Spleen (tissue), 11 donors: ENCODE measurements at regions not wholly inside any gene's neighbourhood (a gene's known extent, or its start where the extent isn't known, plus 50 kb on each side); places are given as distances from the start of the nearest gene placed in this dataset.

Experiments used
- DNase-seq: peaks from one replicate; pipeline ENCODE4 v3.0.0-alpha.2; 2020
- H3K27ac ChIP-seq, 8 donors: fragments of 200-600 bp; sonication (generic) in 7 of 8; 1 replicate in 4 of 8; 2 replicates in 4 of 8; pipeline versions ENCODE4 v1.5.0 to v1.8.0; 2016 to 2021; ENCODE audit warnings: inconsistent platforms in 4 of 8, mild to moderate bottlenecking in 4 of 8, moderate library complexity in 1 of 8
- H3K27me3 ChIP-seq, 7 donors: fragments of 200-600 bp; sonication (generic) in 6 of 7; replicated peaks in 1 of 7; 1 replicate in 4 of 7; 2 replicates in 3 of 7; pipeline versions ENCODE4 v1.5.0 to v1.8.0; 2016 to 2021; ENCODE audit warnings: inconsistent platforms in 3 of 7, mild to moderate bottlenecking in 1 of 7
- H3K36me3 ChIP-seq, 6 donors: fragments of 200-600 bp; sonication (generic) in 5 of 6; 1 replicate in 4 of 6; 2 replicates in 2 of 6; pipeline versions ENCODE4 v1.5.0 to v1.8.0; 2016 to 2021; ENCODE audit warnings: inconsistent platforms in 2 of 6
- H3K4me1 ChIP-seq, 6 donors: fragments of 200-600 bp; sonication (generic) in 5 of 6; 1 replicate in 3 of 6; 2 replicates in 3 of 6; pipeline versions ENCODE4 v1.5.0 to v1.8.0; 2016 to 2021; ENCODE audit warnings: inconsistent platforms in 3 of 6
- H3K4me3 ChIP-seq, 8 donors: fragments of 200-600 bp; sonication (generic) in 7 of 8; 1 replicate in 4 of 8; 2 replicates in 4 of 8; pipeline versions ENCODE4 v1.5.0 to v1.8.0; 2016 to 2021; ENCODE audit warnings: inconsistent platforms in 4 of 8, mild to moderate bottlenecking in 4 of 8, moderate library complexity in 2 of 8
- H3K9me3 ChIP-seq, 8 donors: fragments of 200-600 bp; sonication (generic) in 7 of 8; 1 replicate in 4 of 8; 2 replicates in 4 of 8; pipeline versions ENCODE4 v1.5.0 to v1.8.0; 2016 to 2021; ENCODE audit warnings: inconsistent platforms in 4 of 8
- CTCF ChIP-seq, 11 experiments: fragments of 200-600 bp in 7 of 11; fragments of 450-650 bp in 4 of 11; sonication (generic) in 4 of 11; IDR thresholded peaks in 8 of 11; conservative IDR thresholded peaks in 3 of 11; 1 replicate in 7 of 11; 2 replicates in 4 of 11; pipeline versions ENCODE4 v1.4.0 to v1.8.0; 2016 to 2021; ENCODE audit warnings: antibody characterized with exemption in 11 of 11, inconsistent platforms in 4 of 11, mild to moderate bottlenecking in 1 of 11
- POLR2A ChIP-seq, 3 donors: fragments of 450-650 bp; IDR thresholded peaks; one replicate each; pipeline ENCODE4 v1.5.1; 2017; ENCODE audit warnings: antibody characterized with exemption in 3 of 3, mild to moderate bottlenecking in 1 of 3
- POLR2AphosphoS5 ChIP-seq, 3 donors: sonication (generic); formaldehyde crosslinking; IDR thresholded peaks; one replicate each; pipeline ENCODE4 v1.5.1; 2017; ENCODE audit warnings: antibody characterized with exemption in 3 of 3
- WGBS, 5 donors: extraction: QIAGEN DNeasy Blood & Tissue Kit in 3 of 5; methylation state at CpG; one replicate each; pipeline versions ENCODE4 v1.1.5 to v1.1.7; 2013 to 2018; 5-methylcytosine and 5-hydroxymethylcytosine counted together
- intact Hi-C: fragments of 100-400 bp; cut with DNase I; formaldehyde crosslinking; loops from one replicate; pipeline ENCODE4 v1.15.0; 2023; ENCODE audit warnings: low total_unique reads
- donor health status: healthy with polysubstance abuse.
- donor health status: DM: no; HTN: no; CAD: no; lungs with moderate emphysema.
- donor health status: DM: no; HTN: no; CAD: no.
- donor health status: Bipolar disorder and iron deficiency.
- donor health status: healthy.
- donor health status: DM: no; HTN: no; CAD: no.
- donor health status: DM: yes; HTN: yes; CAD: no.

GRCh38 chr9:81320909-81321482 is 368.4 kb downstream of the TLE1 start:
- Histone ChIP-seq H3K4me1 (no peaks in the 10 kb centered on the region), H3K9me3 (peaks cover 0 to 56% (median 28%) of the 10 kb centered on the region in 8 donors), H3K36me3 (no peaks in the 10 kb centered on the region), H3K4me3 (no peak overlapping the region), H3K27ac (no peak overlapping the region), H3K27me3 (no peaks in the 10 kb centered on the region)
- intact Hi-C loops: no loop called here
- no peak for DNase-seq
- TF ChIP-seq CTCF (IDR thresholded peaks at IDR 0.05 in 8 of 11, conservative IDR thresholded peaks at IDR 0.05 in 3 of 11) (no peak), POLR2A (IDR thresholded peaks at IDR 0.05) (no peak), POLR2AphosphoS5 (IDR thresholded peaks at IDR 0.05) (no peak)
- WGBS, 5 donors: 80 to 90% (median 82%) methylated on average over 4 of the region's 4 CpGs

GRCh38 chr9:81318571-81318970 is 370.8 kb downstream of the TLE1 start:
- no peaks in the 10 kb centered on the region for H3K36me3 ChIP-seq
- no peak overlapping the region for H3K27ac ChIP-seq
- H3K4me1 ChIP-seq: no peaks in the 10 kb centered on the region
- 82 to 91% (median 88%) methylated on average over 3 of the region's 3 CpGs for WGBS, 5 donors
- no peaks in the 10 kb centered on the region for H3K27me3 ChIP-seq
- TF ChIP-seq POLR2AphosphoS5 (IDR thresholded peaks at IDR 0.05) (no peak), POLR2A (IDR thresholded peaks at IDR 0.05) (no peak), CTCF (IDR thresholded peaks at IDR 0.05 in 8 of 11, conservative IDR thresholded peaks at IDR 0.05 in 3 of 11) (no peak)
- no peak overlapping the region for H3K4me3 ChIP-seq
- no peak for DNase-seq
- peaks cover 0 to 42% (median 6%) of the 10 kb centered on the region in 8 donors for H3K9me3 ChIP-seq
- intact Hi-C loops: no loop called here

GRCh38 chr9:81317939-81318338 is 371.4 kb downstream of the TLE1 start:
- DNase-seq: no peak
- H3K9me3 ChIP-seq: peaks cover 0 to 38% (median 3%) of the 10 kb centered on the region in 8 donors
- H3K4me1 ChIP-seq: no peaks in the 10 kb centered on the region
- no peaks in the 10 kb centered on the region for H3K36me3 ChIP-seq
- H3K4me3 ChIP-seq: no peak overlapping the region
- no peak overlapping the region for H3K27ac ChIP-seq
- WGBS, 5 donors: 81 to 96% (median 82%) methylated on average over 7 of the region's 7 CpGs
- intact Hi-C loops: no loop called here
- TF ChIP-seq POLR2AphosphoS5 (IDR thresholded peaks at IDR 0.05): no peak
- no peak for TF ChIP-seq CTCF (IDR thresholded peaks at IDR 0.05 in 8 of 11, conservative IDR thresholded peaks at IDR 0.05 in 3 of 11)
- no peak for TF ChIP-seq POLR2A (IDR thresholded peaks at IDR 0.05)
- H3K27me3 ChIP-seq: no peaks in the 10 kb centered on the region

- Histone ChIP-seq H3K36me3 (no peaks in the 10 kb centered on the region), H3K4me3 (no peak overlapping the region), H3K27me3 (no peaks in the 10 kb centered on the region), H3K27ac (no peak overlapping the region), H3K4me1 (no peaks in the 10 kb centered on the region), H3K9me3 (peaks cover 0 to 38% (median 3%) of the 10 kb centered on the region in 8 donors)
- WGBS, 5 donors: 73 to 100% (median 87%) methylated on average over 1 of the region's 1 CpG
- intact Hi-C loops: no loop called here
- no peak for DNase-seq
- no peak for TF ChIP-seq CTCF (IDR thresholded peaks at IDR 0.05 in 8 of 11, conservative IDR thresholded peaks at IDR 0.05 in 3 of 11)
- no peak for TF ChIP-seq POLR2A (IDR thresholded peaks at IDR 0.05)
Observed at GRCh38 chr9:81317223-81317622, 372.1 kb downstream of the TLE1 start.
